Esophagus muscularis mucosa (tissue), 4 donors: ENCODE measurements at regions not wholly inside any gene's neighbourhood (a gene's known extent, or its start where the extent isn't known, plus 50 kb on each side); places are given as distances from the start of the nearest gene placed in this dataset.

Source experiments
- DNase-seq: peaks from one replicate; pipeline ENCODE4 v3.0.0-alpha.2; 2017; ENCODE audit errors: extremely low spot score
- H3K27ac ChIP-seq, 4 donors: fragments of 200-600 bp; sonication (generic); replicated peaks in 1 of 4; 1 replicate in 3 of 4; 2 replicates in 1 of 4; pipeline ENCODE4 v1.5.1; 2016 to 2019; ENCODE audit warnings: mild to moderate bottlenecking in 1 of 4
- H3K27me3 ChIP-seq, 4 donors: fragments of 200-600 bp; sonication (generic); one replicate each; pipeline versions ENCODE4 v1.5.1 to v1.6.0; 2016 to 2019
- H3K36me3 ChIP-seq, 4 donors: fragments of 200-600 bp; sonication (generic); one replicate each; pipeline ENCODE4 v1.5.1; 2016 to 2019
- H3K4me1 ChIP-seq, 4 donors: fragments of 200-600 bp; sonication (generic); one replicate each; pipeline ENCODE4 v1.5.1; 2016 to 2019
- H3K4me3 ChIP-seq, 4 donors: fragments of 200-600 bp; sonication (generic); 1 replicate in 2 of 4; 2 replicates in 2 of 4; pipeline ENCODE4 v1.5.1; 2016 to 2019; ENCODE audit warnings: mild to moderate bottlenecking in 4 of 4, moderate library complexity in 1 of 4
- H3K9me3 ChIP-seq, 4 donors: fragments of 200-600 bp; sonication (generic); 1 replicate in 3 of 4; 2 replicates in 1 of 4; pipeline ENCODE4 v1.5.1; 2016 to 2019
- EP300 ChIP-seq: sonication (generic); formaldehyde crosslinking; IDR thresholded peaks from one replicate; pipeline ENCODE4 v1.6.1; 2017; ENCODE audit warnings: antibody characterized with exemption
- POLR2A ChIP-seq: fragments of 450-650 bp; IDR thresholded peaks from one replicate; pipeline ENCODE4 v1.6.1; 2017; ENCODE audit warnings: antibody characterized with exemption, moderate library complexity, mild to moderate bottlenecking, low read depth
- POLR2AphosphoS5 ChIP-seq, 2 donors: sonication (generic); formaldehyde crosslinking; IDR thresholded peaks; one replicate each; pipeline ENCODE4 v1.6.1; 2017; ENCODE audit warnings: antibody characterized with exemption in 2 of 2
- whole genome bisulfite sequencing: methylation state at CpG from one replicate; pipeline ENCODE4 v1.1.5; 2018; 5-methylcytosine and 5-hydroxymethylcytosine counted together
- intact Hi-C: fragments of 100-400 bp; cut with DNase I; formaldehyde crosslinking; loops from one replicate; pipeline ENCODE4 v1.15.1; 2023
- TF ChIP-seq, protein P1 (sequence below), 3 experiments: fragments of 200-600 bp in 2 of 3; fragments of 450-650 bp in 1 of 3; sonication (generic) in 2 of 3; IDR thresholded peaks; one replicate each; pipeline ENCODE4 v1.5.1; 2017 to 2019; ENCODE audit warnings: antibody characterized with exemption in 3 of 3, mild to moderate bottlenecking in 2 of 3, moderate library complexity in 1 of 3

DNA sequence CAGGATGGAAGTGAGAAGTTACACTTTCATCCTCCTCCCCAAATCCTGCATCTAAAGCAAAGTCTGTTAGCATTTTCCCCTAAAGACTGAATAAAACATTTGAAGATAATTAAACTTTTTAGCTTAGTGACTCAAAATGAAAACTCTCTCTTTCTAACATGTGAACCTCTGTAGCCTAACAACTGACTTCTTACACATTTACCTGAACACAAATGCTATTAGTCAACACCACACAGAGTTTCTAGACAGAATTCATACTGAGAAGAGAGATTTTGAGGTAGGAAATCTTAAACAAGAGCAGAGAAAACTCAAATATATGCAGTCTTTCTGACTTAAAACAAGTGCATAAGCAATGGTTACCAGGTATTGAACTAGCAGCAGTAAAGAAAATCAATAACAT is 149.9 kb upstream of the SMLR1 start:
- TF ChIP-seq POLR2AphosphoS5 (IDR thresholded peaks at IDR 0.05) (no peak), POLR2A (no peak), EP300 (no peak)
- TF ChIP-seq, protein P1, sequence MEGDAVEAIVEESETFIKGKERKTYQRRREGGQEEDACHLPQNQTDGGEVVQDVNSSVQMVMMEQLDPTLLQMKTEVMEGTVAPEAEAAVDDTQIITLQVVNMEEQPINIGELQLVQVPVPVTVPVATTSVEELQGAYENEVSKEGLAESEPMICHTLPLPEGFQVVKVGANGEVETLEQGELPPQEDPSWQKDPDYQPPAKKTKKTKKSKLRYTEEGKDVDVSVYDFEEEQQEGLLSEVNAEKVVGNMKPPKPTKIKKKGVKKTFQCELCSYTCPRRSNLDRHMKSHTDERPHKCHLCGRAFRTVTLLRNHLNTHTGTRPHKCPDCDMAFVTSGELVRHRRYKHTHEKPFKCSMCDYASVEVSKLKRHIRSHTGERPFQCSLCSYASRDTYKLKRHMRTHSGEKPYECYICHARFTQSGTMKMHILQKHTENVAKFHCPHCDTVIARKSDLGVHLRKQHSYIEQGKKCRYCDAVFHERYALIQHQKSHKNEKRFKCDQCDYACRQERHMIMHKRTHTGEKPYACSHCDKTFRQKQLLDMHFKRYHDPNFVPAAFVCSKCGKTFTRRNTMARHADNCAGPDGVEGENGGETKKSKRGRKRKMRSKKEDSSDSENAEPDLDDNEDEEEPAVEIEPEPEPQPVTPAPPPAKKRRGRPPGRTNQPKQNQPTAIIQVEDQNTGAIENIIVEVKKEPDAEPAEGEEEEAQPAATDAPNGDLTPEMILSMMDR (IDR thresholded peaks at IDR 0.05): no peak
- Histone ChIP-seq H3K27me3 (no peaks in the 10 kb centered on the region), H3K9me3 (peaks cover 0 to 11% (median 0%) of the 10 kb centered on the region in 4 donors), H3K27ac (no peak overlapping the region), H3K36me3 (no peaks in the 10 kb centered on the region), H3K4me3 (no peak overlapping the region), H3K4me1 (peaks cover 0 to 10% (median 2%) of the 10 kb centered on the region in 4 donors)
- intact Hi-C loops: no loop called here
- DNase-seq: no peak

DNA sequence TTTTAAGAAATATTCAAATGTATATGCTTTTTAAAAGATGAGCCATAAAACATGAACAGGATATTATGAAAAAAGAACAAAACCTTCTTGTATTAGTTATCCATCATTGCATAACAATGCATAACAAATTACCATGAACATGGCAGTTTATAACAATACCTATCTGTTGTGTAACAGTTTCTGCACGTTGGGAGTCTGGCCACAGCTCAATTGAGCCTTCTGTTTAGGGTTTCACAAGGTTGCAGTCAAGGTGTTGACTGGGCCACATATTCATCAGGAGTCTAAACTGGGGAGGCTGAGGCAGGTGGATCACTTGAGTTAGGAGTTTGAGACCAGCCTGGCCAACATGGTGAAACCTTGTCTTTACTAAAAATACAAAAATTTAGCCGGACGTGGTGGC is 149.4 kb upstream of the SMLR1 start:
- Histone ChIP-seq H3K36me3 (no peaks in the 10 kb centered on the region), H3K4me1 (peaks cover 0 to 10% (median 2%) of the 10 kb centered on the region in 4 donors), H3K27me3 (no peaks in the 10 kb centered on the region), H3K27ac (no peak overlapping the region), H3K4me3 (no peak overlapping the region), H3K9me3 (peaks cover 0 to 11% (median 0%) of the 10 kb centered on the region in 4 donors)
- TF ChIP-seq POLR2A (no peak), POLR2AphosphoS5 (IDR thresholded peaks at IDR 0.05) (no peak), EP300 (no peak)
- TF ChIP-seq, protein P1 (IDR thresholded peaks at IDR 0.05): no peak
- intact Hi-C loops: no loop called here
- no peak for DNase-seq
- WGBS: 63% methylated on average over 3 of the region's 3 CpGs

DNA sequence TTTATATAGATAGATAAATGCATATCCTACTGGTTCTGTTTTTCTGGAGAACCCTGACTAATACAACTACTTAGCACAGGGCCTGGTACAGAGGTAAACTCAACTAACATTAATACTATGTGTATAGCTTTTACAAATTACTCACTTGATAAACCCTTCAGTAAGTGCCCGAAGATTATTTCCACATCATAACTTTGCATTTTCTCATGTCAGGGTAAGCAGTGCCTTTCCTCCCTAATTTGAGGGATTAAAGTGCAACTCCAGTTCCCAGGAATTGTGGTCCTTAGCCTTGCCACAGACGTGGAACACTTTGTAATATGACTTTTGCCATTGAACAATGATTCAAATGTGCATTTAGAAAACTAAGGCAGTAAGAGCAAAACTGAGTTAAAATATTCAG is 147.5 kb upstream of the SMLR1 start:
- no peaks in the 10 kb centered on the region for H3K36me3 ChIP-seq
- peaks cover 0 to 11% (median 0%) of the 10 kb centered on the region in 4 donors for H3K9me3 ChIP-seq
- intact Hi-C loops: no loop called here
- DNase-seq: no peak
- TF ChIP-seq, protein P1 (IDR thresholded peaks at IDR 0.05): no peak
- TF ChIP-seq POLR2AphosphoS5 (IDR thresholded peaks at IDR 0.05) (no peak), POLR2A (no peak), EP300 (no peak)
- peaks cover 0 to 10% (median 2%) of the 10 kb centered on the region in 4 donors for H3K4me1 ChIP-seq
- no peaks in the 10 kb centered on the region for H3K27me3 ChIP-seq
- 41% methylated on average over 2 of the region's 2 CpGs for WGBS
- peak overlapping the region; percentile 8 to 34 (median 23) for H3K27ac ChIP-seq
- H3K4me3 ChIP-seq: no peak overlapping the region

DNA sequence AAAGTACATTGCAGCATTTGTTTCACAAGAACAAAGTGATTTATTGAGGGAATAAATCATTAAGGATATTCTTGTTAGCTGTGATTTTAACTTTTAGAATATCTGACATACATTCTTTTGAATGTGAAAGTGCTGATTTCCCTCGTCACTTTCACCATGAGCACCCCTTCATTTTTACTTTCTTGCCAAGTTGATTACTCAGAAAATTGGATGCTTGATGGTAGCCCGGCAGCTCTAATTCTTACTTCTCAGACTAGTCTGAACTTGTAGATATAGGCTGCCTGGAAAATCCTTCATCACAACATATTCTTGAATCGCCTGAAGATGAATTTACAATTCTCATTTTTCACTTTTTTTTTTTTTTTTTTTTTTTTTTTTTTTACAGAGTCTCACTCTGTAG is 147.1 kb upstream of the SMLR1 start:
- Histone ChIP-seq H3K36me3 (no peaks in the 10 kb centered on the region), H3K4me1 (peaks cover 0 to 10% (median 2%) of the 10 kb centered on the region in 4 donors), H3K9me3 (peaks cover 0 to 11% (median 0%) of the 10 kb centered on the region in 4 donors), H3K27me3 (no peaks in the 10 kb centered on the region), H3K4me3 (no peak overlapping the region), H3K27ac (peak overlapping the region; percentile 8 to 34 (median 23))
- intact Hi-C loops: no loop called here
- no peak for TF ChIP-seq POLR2AphosphoS5 (IDR thresholded peaks at IDR 0.05)
- TF ChIP-seq POLR2A: no peak
- no peak for TF ChIP-seq EP300
- TF ChIP-seq, protein P1 (IDR thresholded peaks at IDR 0.05): no peak
- no peak for DNase-seq
- WGBS: 46% methylated on average over 3 of the region's 3 CpGs

DNA sequence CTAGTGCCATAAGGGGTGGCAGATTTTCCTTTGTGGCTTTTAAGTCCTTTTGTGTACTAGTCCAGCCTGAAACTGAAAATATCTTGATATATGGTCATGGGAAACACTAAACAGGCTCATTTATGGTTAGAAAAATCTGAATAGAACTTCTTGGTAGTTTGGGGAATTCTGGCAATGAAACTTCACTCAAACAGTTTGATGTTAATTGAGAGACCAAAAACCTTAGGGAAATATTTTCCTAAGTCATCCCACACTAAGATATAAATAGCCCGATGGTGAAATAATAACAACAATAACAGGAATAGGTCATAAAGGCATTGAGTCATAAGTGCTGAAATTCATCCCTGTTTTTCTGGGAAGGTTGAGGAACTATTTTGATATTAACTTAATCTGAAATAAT is 146.2 kb upstream of the SMLR1 start:
- Histone ChIP-seq H3K4me1 (peaks cover 0 to 4% (median 2%) of the 10 kb centered on the region in 4 donors), H3K4me3 (no peak overlapping the region), H3K27me3 (no peaks in the 10 kb centered on the region), H3K9me3 (peaks cover 0 to 11% (median 0%) of the 10 kb centered on the region in 4 donors), H3K36me3 (no peaks in the 10 kb centered on the region), H3K27ac (peak overlapping the region; percentile 30 to 55 (median 39))
- WGBS: 26% methylated on average over 1 of the region's 1 CpG
- intact Hi-C loops: no loop called here
- no peak for DNase-seq
- TF ChIP-seq EP300: no peak
- TF ChIP-seq POLR2A: no peak
- TF ChIP-seq POLR2AphosphoS5 (IDR thresholded peaks at IDR 0.05): no peak
- TF ChIP-seq, protein P1 (IDR thresholded peaks at IDR 0.05): no peak
